Thoracic aorta (tissue), 2 donors: ENCODE measurements at regions not wholly inside any gene's neighbourhood (a gene's known extent, or its start where the extent isn't known, plus 50 kb on each side); places are given as distances from the start of the nearest gene placed in this dataset.

ENCODE experiments used
- ATAC-seq: fragments of 150-250 bp; one replicate; pipeline ENCODE4 v1.8.0; 2017; ENCODE audit warnings: low read depth; ENCODE audit not compliant: insufficient number of reproducible peaks, low FRiP score
- DNase-seq: peaks from one replicate; pipeline ENCODE4 v3.0.0-alpha.2; 2020; ENCODE audit warnings: low spot score
- H3K27ac ChIP-seq, 2 donors: fragments of 200-600 bp; sonication (generic); 1 replicate in 1 of 2; 2 replicates in 1 of 2; pipeline ENCODE4 v1.5.1; 2016; ENCODE audit warnings: mild to moderate bottlenecking in 2 of 2, moderate library complexity in 2 of 2
- H3K27me3 ChIP-seq: fragments of 200-600 bp; sonication (generic); replicated peaks from 2 replicates; pipeline ENCODE4 v1.6.0; 2016; ENCODE audit warnings: mild to moderate bottlenecking; ENCODE audit not compliant: insufficient read depth
- H3K36me3 ChIP-seq: fragments of 200-600 bp; sonication (generic); one replicate; pipeline ENCODE4 v1.5.1; 2016
- H3K4me1 ChIP-seq, 2 donors: fragments of 200-600 bp; sonication (generic); 1 replicate in 1 of 2; 2 replicates in 1 of 2; pipeline versions ENCODE4 v1.5.1 to v1.6.0; 2016; ENCODE audit warnings: low read depth in 2 of 2, mild to moderate bottlenecking in 1 of 2; ENCODE audit not compliant: control insufficient read depth in 1 of 2
- H3K4me3 ChIP-seq: fragments of 200-600 bp; sonication (generic); 2 replicates; pipeline ENCODE4 v1.5.1; 2016; ENCODE audit warnings: mild to moderate bottlenecking
- H3K9me3 ChIP-seq: fragments of 200-600 bp; sonication (generic); 2 replicates; pipeline ENCODE4 v1.5.1; 2016
- TF ChIP-seq, protein P1 (sequence below): fragments of 200-600 bp; sonication (generic); IDR thresholded peaks from one replicate; pipeline ENCODE4 v1.5.1; 2019; ENCODE audit warnings: antibody characterized with exemption

DNA sequence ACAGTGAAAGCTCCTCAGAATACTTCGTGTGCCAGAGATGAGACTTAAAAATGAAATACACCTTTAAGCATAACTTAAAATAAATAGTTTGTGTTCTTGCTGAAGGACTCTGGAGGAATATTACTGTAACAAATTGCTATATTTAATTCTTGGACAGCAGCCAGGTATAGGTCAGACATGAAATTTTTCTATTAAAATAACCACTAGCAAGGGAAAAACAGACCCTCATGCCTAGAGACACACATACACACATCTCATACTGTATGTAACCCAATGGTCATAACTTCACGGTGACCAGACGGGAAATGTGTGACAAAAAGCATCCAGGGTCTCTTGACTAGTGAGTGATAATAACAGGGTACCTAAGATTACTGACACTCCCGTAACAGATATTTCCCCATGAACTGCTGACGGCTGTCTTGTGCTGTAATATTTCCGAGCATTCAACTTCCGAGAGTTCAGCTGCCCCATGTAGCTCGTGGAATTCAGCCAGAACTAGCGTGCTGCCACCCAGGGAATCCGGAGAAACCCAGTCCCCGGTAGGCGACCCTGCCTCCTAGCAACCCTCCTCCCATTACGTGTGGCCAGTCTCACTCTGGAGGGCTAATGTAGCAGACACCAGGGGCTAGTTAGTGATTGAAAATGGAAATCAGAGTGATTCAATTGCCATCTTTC, 2295.1 kb upstream of the WWC1 start:
- Histone ChIP-seq H3K27ac (no peak overlapping the region), H3K9me3 (no peaks in the 10 kb centered on the region), H3K4me3 (no peak overlapping the region), H3K36me3 (no peaks in the 10 kb centered on the region), H3K4me1 (no peaks in the 10 kb centered on the region), H3K27me3 (no peaks in the 10 kb centered on the region)
- DNase-seq (no peak), ATAC-seq (no peak)
- TF ChIP-seq, protein P1, sequence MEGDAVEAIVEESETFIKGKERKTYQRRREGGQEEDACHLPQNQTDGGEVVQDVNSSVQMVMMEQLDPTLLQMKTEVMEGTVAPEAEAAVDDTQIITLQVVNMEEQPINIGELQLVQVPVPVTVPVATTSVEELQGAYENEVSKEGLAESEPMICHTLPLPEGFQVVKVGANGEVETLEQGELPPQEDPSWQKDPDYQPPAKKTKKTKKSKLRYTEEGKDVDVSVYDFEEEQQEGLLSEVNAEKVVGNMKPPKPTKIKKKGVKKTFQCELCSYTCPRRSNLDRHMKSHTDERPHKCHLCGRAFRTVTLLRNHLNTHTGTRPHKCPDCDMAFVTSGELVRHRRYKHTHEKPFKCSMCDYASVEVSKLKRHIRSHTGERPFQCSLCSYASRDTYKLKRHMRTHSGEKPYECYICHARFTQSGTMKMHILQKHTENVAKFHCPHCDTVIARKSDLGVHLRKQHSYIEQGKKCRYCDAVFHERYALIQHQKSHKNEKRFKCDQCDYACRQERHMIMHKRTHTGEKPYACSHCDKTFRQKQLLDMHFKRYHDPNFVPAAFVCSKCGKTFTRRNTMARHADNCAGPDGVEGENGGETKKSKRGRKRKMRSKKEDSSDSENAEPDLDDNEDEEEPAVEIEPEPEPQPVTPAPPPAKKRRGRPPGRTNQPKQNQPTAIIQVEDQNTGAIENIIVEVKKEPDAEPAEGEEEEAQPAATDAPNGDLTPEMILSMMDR: no peak

DNA sequence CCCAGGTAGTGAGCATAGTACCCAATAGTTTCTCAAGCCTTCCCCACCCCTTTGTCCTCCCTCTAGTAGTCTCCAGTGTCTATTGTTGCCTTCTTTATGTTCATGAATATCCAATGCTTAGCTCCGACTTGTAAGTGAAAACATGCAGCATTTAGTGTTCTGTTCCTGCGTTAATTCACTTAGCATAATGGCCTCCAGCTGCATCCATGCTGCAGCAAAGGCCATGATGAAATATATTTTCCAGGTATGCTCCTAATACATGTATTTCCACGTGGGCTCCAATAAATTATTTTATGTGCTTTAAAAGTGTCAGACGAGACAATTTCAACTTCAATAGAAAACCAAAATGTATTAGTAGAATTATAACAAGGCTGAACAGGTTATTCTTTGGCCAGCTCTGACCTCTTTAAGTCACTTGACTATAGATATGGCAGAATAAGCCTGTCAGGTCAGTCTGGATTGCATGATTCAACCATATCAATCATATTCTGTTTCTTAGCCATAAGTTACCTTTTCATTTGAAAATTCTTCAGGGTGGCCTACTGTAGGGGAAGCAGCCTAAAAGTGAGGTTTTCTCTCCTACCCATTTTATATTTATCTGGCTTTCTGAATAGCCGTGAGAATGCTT, 2291.6 kb upstream of the WWC1 start:
- Histone ChIP-seq H3K36me3 (no peaks in the 10 kb centered on the region), H3K4me1 (no peaks in the 10 kb centered on the region), H3K27me3 (no peaks in the 10 kb centered on the region), H3K27ac (no peak overlapping the region), H3K4me3 (no peak overlapping the region), H3K9me3 (no peaks in the 10 kb centered on the region)
- TF ChIP-seq, protein P1: no peak
- DNase-seq (no peak), ATAC-seq (no peak)

DNA sequence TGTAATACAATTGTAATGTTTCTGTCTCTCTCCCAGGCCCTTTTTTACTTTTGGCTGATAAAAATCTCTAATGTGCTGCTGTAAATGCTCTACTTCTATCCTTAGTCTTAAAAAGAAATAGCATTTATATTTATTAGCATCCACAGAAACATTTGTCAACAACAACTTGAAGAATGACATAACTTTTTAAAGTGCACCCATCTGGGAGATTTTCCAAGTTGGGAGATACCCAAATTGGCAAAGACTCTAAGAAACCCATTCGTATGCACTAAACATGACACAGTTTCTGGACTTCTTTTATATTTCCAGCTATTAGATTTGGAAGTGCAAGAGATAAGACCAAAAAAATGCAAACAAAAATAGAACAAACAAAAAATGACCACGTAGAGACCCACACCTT, 2287.4 kb upstream of the WWC1 start:
- Histone ChIP-seq H3K27me3 (no peaks in the 10 kb centered on the region), H3K9me3 (no peaks in the 10 kb centered on the region), H3K4me3 (no peak overlapping the region), H3K27ac (no peak overlapping the region), H3K4me1 (no peaks in the 10 kb centered on the region), H3K36me3 (no peaks in the 10 kb centered on the region)
- DNase-seq (no peak), ATAC-seq (no peak)
- TF ChIP-seq, protein P1: no peak

- no peaks in the 10 kb centered on the region for H3K9me3 ChIP-seq
- no peaks in the 10 kb centered on the region for H3K36me3 ChIP-seq
- no peaks in the 10 kb centered on the region for H3K4me1 ChIP-seq
- TF ChIP-seq, protein P1: no peak
- no peaks in the 10 kb centered on the region for H3K27me3 ChIP-seq
- no peak overlapping the region for H3K27ac ChIP-seq
- ATAC-seq (no peak), DNase-seq (no peak)
- no peak overlapping the region for H3K4me3 ChIP-seq
These were observed 2278.0 kb upstream of the WWC1 start for GRCh38 chr5:166013415-166013814.

DNA sequence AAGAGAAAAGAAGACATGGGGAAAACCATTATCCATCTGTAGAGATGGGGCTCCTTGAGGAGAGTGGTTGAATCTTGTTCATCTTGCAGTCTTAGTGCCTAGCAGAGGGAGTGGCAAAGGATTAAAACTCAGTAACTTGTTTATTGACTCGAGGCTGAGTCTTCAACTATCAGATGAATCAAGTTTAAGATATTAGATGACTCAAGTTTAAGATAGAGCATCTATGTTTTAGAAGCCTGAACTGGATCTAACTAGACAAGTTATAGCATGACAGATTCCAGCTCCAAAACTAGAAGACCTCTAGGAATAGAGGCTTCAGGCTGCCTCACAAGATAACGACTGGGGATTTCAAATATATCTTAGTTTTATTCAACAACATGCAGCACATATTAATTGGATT, 2277.2 kb upstream of the WWC1 start:
- no peak overlapping the region for H3K4me3 ChIP-seq
- no peaks in the 10 kb centered on the region for H3K27me3 ChIP-seq
- ATAC-seq (no peak), DNase-seq (no peak)
- H3K9me3 ChIP-seq: no peaks in the 10 kb centered on the region
- H3K4me1 ChIP-seq: no peaks in the 10 kb centered on the region
- no peak overlapping the region for H3K27ac ChIP-seq
- no peaks in the 10 kb centered on the region for H3K36me3 ChIP-seq
- TF ChIP-seq, protein P1: no peak
